Activated CD8-positive, alpha-beta T cell treated with anti-CD3 and anti-CD28 coated beads, Interleukin-2, amount 10 ng/mL, durations not matched to agents 7 days and 5 days (primary cell): ENCODE measurements at regions not wholly inside any gene's neighbourhood (a gene's known extent, or its start where the extent isn't known, plus 50 kb on each side); places are given as distances from the start of the nearest gene placed in this dataset.
"Not testable (repeated sequence)": the region's sequence is repeated elsewhere in the genome, so short reads cannot be mapped to it uniquely, and the experiment has no call there.

ENCODE experiments used
- ATAC-seq: fragments of 150-1000 bp; cut with Tn5 transposase; one replicate; pipeline ENCODE4 v1.10.0; 2021; ENCODE audit warnings: moderate library complexity
- CTCF ChIA-PET: fragments of 350-600 bp; sonication (Branson Sonifier 250); formaldehyde crosslinking; loops from one replicate; lab custom pipeline; 2021; ENCODE audit warnings: antibody characterized with exemption; lab: Charles Lee
- POLR2A ChIA-PET: fragments of 350-600 bp; sonication (Branson Sonifier 250); formaldehyde crosslinking; loops from one replicate; lab custom pipeline; 2021; ENCODE audit warnings: antibody characterized with exemption; lab: Charles Lee
- DNase-seq: peaks from one replicate; pipeline ENCODE4 v3.0.0-alpha.2; 2020
- H3K27ac Mint-ChIP-seq: one replicate; pipeline ENCODE4 v1.8.0; 2021; ENCODE audit warnings: mild to moderate bottlenecking, mixed read lengths
- H3K27me3 Mint-ChIP-seq: one replicate; pipeline ENCODE4 v1.8.0; 2021; ENCODE audit warnings: low read depth, mixed read lengths
- H3K36me3 Mint-ChIP-seq: one replicate; pipeline ENCODE4 v1.8.0; 2021; ENCODE audit warnings: low read depth, mixed read lengths
- H3K4me1 Mint-ChIP-seq: one replicate; pipeline ENCODE4 v1.8.0; 2021; ENCODE audit warnings: low read depth, mixed read lengths
- H3K4me3 Mint-ChIP-seq: one replicate; pipeline ENCODE4 v1.8.0; 2021; ENCODE audit warnings: mild to moderate bottlenecking, mixed read lengths
- H3K9me3 Mint-ChIP-seq: one replicate; pipeline ENCODE4 v1.8.0; 2022; ENCODE audit warnings: mixed read lengths; ENCODE audit not compliant: insufficient read depth

DNA sequence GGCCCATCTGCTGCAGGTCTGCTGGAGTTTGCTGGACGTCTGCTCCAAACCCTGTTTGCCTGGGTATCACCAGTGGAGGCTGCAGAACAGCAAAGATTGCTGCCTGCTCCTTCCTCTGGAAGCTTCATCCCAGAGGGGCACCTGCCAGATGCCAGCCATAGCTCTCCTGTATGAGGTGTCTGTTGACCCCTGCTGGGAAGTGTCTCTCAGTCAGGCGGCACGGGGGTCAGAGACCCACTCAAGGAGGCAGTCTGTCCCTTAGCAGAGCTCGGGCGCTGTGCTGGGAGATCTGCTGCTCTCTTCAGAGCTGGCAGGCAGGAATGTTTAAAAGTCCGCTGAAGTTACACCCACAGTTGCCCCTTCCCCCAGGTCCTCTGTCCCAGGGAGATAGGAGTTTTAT lies 671.2 kb downstream of the EFNA5 start:
- CTCF ChIA-PET, H3K36me3 Mint-ChIP-seq, H3K27ac Mint-ChIP-seq, ATAC-seq, DNase-seq, H3K4me1 Mint-ChIP-seq, H3K27me3 Mint-ChIP-seq, H3K9me3 Mint-ChIP-seq, H3K4me3 Mint-ChIP-seq: not testable (repeated sequence)
- POLR2A ChIA-PET, result interaction anchor here (0.7 kb wide), 1 partner anchor 12 kb away, joined by 3 read pairs; no protein-coding TSS in a partner anchor

DNA sequence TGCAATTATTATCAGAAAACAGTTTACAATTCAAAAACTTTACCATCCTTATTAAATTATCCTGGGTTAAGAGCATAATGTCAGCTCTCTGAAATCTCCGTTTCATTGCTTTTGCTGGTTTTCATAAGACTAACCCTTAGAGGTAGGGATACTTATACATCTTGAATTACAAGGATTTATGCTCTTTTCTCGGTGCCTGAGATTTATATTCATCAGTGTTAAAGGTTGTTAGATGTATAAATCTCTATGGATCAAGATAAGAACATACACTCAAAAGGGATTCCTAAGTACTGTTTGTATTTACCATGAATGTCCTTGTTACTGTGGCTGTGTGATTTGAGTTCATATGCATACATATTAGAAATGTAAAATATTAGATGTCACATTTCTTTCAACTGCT lies 684.7 kb downstream of the EFNA5 start:
- no peak for DNase-seq
- Mint-ChIP-seq H3K9me3 (no peaks in the 10 kb centered on the region), H3K36me3 (no peaks in the 10 kb centered on the region), H3K27ac (no peak overlapping the region), H3K4me1 (no peaks in the 10 kb centered on the region), H3K27me3 (no peaks in the 10 kb centered on the region), H3K4me3 (no peak overlapping the region)
- ChIA-PET POLR2A (no interaction called here), CTCF (no interaction called here)
- ATAC-seq, result no peak

DNA sequence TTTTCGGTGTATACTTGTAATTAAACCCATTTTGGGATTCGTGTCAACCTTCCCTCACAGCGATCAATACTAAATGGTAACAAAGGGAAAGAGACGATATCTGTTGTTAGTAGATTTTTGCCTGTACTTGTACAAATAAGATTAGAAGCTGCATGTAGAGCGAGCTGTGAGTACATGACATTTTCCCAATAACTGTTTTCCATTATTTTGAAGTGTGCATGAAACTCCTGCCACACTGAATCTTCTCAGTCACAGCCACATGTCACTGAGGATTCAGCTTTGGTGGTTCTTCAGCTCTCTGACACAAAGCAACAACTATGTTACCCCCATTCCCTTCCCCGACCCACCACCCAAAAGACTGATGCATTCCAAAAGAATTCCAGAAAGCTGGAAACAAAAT lies 685.6 kb downstream of the EFNA5 start:
- H3K4me3 Mint-ChIP-seq, result no peak overlapping the region
- H3K36me3 Mint-ChIP-seq, result no peaks in the 10 kb centered on the region
- ChIA-PET CTCF (no interaction called here), POLR2A (no interaction called here)
- no peak for ATAC-seq
- no peak overlapping the region for H3K27ac Mint-ChIP-seq
- no peaks in the 10 kb centered on the region for H3K27me3 Mint-ChIP-seq
- no peaks in the 10 kb centered on the region for H3K4me1 Mint-ChIP-seq
- no peaks in the 10 kb centered on the region for H3K9me3 Mint-ChIP-seq
- DNase-seq, result no peak

DNA sequence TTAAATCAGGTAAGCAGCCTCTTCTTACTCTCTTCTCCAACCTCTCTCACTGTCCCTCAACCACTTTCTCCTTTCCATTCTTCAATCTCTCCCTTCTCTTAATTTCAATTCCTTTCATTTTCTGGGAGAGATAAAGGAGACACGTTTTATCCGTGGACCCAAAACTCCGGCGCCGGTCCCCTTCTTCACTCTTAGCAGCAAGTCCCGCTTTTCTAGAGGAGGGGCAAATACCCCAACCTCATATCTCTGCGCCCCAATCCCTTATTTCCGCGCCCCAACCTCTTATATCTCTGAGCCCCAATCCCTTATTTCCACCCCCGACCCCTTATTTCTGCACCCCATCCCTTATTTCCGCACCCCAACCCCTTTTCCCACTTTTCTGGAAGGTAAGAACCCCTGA lies 691.6 kb downstream of the EFNA5 start:
- H3K27me3 Mint-ChIP-seq, H3K27ac Mint-ChIP-seq, H3K36me3 Mint-ChIP-seq, H3K9me3 Mint-ChIP-seq, ATAC-seq, H3K4me3 Mint-ChIP-seq, DNase-seq, H3K4me1 Mint-ChIP-seq, CTCF ChIA-PET, POLR2A ChIA-PET: not testable (repeated sequence)

DNA sequence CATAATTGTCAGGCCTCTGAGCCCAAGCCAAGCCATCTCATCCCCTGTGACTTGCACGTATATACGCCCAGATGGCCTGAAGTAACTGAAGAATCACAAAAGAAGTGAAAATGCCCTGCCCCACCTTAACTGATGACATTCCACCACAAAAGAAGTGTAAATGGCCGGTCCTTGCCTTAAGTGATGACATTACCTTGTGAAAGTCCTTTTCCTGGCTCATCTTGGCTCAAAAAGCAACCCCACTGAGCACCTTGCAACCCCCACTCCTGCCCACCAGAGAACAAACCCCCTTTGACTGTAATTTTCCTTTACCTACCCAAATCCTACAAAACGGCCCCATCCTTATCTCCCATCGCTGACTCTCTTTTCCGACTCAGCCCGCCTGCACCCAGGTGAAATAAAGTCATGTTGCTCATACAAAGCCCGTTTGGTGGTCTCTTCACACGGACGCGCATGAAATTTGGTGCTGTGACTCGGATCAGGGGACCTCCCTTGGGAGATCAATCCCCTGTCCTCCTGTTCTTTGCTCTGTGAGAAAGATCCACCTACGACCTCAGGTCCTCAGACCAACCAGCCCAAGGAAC lies 692.1 kb downstream of the EFNA5 start:
- H3K4me1 Mint-ChIP-seq, H3K9me3 Mint-ChIP-seq, H3K4me3 Mint-ChIP-seq, H3K36me3 Mint-ChIP-seq, ATAC-seq, H3K27ac Mint-ChIP-seq, H3K27me3 Mint-ChIP-seq, POLR2A ChIA-PET, DNase-seq, CTCF ChIA-PET: not testable (repeated sequence)

DNA sequence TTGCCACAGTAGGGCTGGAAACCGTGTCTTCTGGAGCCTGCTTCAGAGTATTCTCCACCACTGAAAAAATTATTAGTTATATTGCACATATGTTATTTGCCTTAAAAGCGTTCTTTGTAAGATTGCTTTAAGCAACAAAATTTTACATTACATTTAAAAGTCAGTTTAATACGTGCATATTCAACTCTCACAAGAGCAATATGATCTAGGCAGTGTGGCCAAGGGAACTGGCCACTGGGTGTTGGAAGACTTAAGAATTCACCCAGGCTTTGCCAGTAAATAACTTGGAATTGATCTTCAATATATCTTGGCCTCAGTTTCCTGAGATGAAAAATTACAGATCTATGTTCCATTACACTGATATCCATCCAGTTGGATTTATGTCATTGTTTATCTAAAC lies 694.4 kb downstream of the EFNA5 start:
- Mint-ChIP-seq H3K27me3 (no peaks in the 10 kb centered on the region), H3K4me1 (no peaks in the 10 kb centered on the region), H3K36me3 (no peaks in the 10 kb centered on the region), H3K9me3 (no peaks in the 10 kb centered on the region), H3K27ac (no peak overlapping the region), H3K4me3 (no peak overlapping the region)
- DNase-seq, result no peak
- ChIA-PET POLR2A (no interaction called here), CTCF (no interaction called here)
- ATAC-seq, result no peak

DNA sequence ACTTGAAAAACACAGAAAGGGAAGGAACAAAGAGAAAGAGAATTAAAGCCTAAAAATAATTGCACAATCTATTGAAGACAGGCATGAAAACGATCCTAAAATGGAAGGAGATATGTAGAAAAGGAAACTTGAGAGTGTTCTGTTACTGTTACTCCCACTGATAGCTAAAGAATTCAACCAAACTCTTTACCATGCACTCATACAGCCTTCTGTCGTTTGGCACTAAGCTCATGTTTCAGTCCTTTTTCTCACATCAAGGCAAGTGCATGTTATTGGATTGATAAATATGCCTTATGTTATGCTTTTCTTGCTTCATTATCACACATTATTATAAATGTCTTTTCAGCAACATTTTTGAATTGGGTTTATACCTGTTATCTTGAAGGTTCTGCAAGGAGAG lies 696.5 kb downstream of the EFNA5 start:
- Mint-ChIP-seq H3K27me3 (no peaks in the 10 kb centered on the region), H3K4me3 (no peak overlapping the region), H3K36me3 (no peaks in the 10 kb centered on the region), H3K27ac (no peak overlapping the region), H3K9me3 (no peaks in the 10 kb centered on the region), H3K4me1 (no peaks in the 10 kb centered on the region)
- CTCF ChIA-PET, result interaction anchor here (0.8 kb wide), 1 partner anchor 15 kb away, joined by 3 read pairs; no protein-coding TSS in a partner anchor
- POLR2A ChIA-PET, result no interaction called here
- DNase-seq (no peak), ATAC-seq (no peak)

DNA sequence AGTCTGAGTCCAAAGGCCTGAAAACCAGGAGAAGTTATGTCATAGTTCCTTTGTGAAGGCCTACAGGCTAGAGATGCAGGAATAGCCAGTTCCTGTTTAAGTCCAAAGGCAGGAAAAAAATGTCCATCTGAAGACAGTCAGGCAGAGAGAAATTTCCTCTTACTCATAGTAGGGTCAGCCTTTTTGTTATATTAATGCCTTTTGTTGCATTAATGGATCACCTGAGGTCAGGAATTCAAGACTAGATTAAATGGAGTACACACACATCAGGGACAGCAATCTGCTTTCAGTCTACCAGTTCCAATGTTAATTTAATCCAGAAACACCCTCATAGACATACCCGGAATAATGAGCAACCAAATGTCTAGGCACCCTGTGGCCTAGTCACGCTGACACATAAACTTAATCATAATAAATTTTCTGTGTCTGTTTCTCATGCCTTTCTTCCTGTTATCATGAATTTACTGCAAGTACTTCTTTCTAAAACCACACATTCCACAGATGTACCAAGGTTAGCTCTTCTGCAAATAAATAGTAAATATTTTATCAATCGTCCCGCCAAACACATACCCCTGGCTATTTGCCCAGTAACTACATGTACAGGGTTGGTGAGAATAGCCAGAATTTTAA lies 703.9 kb downstream of the EFNA5 start:
- DNase-seq, result no peak
- POLR2A ChIA-PET, result no interaction called here
- Mint-ChIP-seq H3K4me3 (no peak overlapping the region), H3K4me1 (no peaks in the 10 kb centered on the region), H3K27me3 (no peaks in the 10 kb centered on the region), H3K36me3 (no peaks in the 10 kb centered on the region), H3K27ac (no peak overlapping the region), H3K9me3 (no peaks in the 10 kb centered on the region)
- ATAC-seq, result no peak
- CTCF ChIA-PET, result no interaction called here

DNA sequence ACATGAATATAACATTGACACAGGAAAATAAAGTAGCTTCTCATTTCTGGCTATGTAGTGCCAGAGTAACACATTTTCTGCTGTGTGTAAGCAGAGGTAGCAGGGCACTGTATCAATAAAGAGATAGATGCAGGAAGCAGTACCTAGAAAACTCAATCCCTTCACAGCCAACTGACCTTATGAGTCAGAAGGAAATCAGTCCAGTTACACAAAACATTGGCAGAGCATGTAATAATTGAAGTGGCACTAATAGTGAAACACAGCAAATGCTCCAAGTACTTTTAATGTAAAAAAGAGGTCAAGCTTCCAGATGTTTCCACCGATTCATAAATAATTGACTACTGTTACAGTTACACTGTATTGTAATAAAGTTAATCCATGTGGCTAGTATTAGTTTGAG lies 706.6 kb downstream of the EFNA5 start:
- Mint-ChIP-seq H3K36me3 (no peaks in the 10 kb centered on the region), H3K27ac (no peak overlapping the region), H3K9me3 (no peaks in the 10 kb centered on the region), H3K4me3 (no peak overlapping the region), H3K4me1 (no peaks in the 10 kb centered on the region), H3K27me3 (no peaks in the 10 kb centered on the region)
- DNase-seq (no peak), ATAC-seq (no peak)
- ChIA-PET POLR2A (no interaction called here), CTCF (no interaction called here)

DNA sequence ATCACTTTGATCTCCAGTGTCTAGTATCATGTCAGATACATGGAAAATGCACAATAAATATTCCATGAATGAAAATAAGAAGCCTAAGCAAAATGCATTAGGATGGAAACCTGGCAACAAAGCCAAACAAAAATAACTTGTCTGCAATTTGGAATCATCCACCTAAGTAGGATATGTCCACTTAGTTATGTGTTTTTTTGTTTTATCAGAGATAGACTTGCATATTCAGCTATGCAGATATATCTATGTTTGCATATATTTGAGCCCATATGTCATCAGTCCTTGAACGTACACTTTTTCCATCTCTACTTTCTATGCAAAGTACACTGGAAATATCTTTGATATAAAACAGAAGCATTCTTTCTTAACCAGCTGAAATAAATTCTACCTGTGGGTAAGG lies 707.1 kb downstream of the EFNA5 start:
- Mint-ChIP-seq H3K27ac (no peak overlapping the region), H3K36me3 (no peaks in the 10 kb centered on the region), H3K4me3 (no peak overlapping the region), H3K9me3 (no peaks in the 10 kb centered on the region), H3K27me3 (no peaks in the 10 kb centered on the region), H3K4me1 (no peaks in the 10 kb centered on the region)
- CTCF ChIA-PET, result no interaction called here
- POLR2A ChIA-PET, result no interaction called here
- DNase-seq (no peak), ATAC-seq (no peak)

DNA sequence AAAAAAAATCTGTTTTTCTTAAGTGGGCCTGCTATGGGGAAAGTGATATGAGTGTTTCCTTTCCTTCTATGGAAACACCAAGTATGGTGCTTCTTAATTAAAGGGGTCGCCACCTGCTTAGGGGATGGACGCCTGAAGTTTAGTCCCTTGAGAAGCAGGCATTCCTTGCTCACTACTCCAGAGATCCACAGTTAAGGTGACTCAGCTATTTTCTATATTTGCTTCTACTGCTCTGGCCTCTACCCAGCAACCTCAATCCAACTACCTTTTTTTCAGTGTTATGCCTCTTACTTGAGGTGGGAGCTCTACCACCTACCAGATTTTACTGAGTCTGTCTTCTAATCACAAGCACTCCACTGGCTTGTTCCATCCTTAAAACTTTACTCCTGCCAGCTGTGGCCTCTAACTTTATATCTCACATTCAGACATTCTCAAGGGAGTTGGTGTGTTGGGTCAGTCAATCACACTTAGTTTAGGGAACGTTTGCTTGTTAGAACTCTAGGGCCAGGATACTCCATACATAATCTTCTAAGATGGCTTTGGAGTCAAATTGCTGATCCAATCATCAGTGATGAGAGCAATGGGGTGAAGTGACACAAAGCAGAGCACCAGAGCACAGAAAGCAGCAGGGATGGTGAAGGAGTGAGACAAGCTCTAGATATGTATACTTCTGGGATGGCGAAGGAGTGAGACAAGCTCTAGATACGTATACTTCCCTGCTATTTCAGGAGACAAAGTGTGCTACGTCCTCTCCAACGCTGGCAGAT lies 708.1 kb downstream of the EFNA5 start:
- ChIA-PET POLR2A (no interaction called here), CTCF (no interaction called here)
- Mint-ChIP-seq H3K36me3 (no peaks in the 10 kb centered on the region), H3K9me3 (no peaks in the 10 kb centered on the region), H3K27me3 (no peaks in the 10 kb centered on the region), H3K4me3 (no peak overlapping the region), H3K27ac (no peak overlapping the region), H3K4me1 (no peaks in the 10 kb centered on the region)
- no peak for DNase-seq
- ATAC-seq, result no peak

DNA sequence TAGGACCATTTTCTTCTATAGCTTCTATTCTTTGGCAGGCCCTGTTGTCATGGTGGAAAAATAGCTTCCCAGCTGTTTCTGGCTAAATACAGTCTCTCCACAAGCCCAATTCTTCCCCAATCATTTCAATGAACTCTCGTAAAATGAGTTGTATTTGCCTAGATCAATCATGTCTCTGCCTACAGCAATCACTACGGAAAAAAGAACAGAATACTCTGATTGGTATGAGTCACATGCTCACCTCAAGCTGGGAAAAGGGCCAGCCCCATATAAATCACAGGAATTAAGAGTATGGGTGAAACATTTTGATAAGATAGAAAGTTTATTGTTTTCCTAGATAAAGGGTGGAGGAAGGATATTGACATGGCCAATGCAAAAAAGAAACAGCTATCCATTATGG lies 711.4 kb downstream of the EFNA5 start:
- ATAC-seq, result no peak
- Mint-ChIP-seq H3K36me3 (no peaks in the 10 kb centered on the region), H3K27me3 (no peaks in the 10 kb centered on the region), H3K4me3 (no peak overlapping the region), H3K4me1 (no peaks in the 10 kb centered on the region), H3K27ac (no peak overlapping the region), H3K9me3 (peaks cover 4% of the 10 kb centered on the region)
- no peak for DNase-seq
- ChIA-PET POLR2A (interaction anchor here (0.6 kb wide), 1 partner anchor 347 kb away, joined by 3 read pairs; no protein-coding TSS in a partner anchor), CTCF (no interaction called here)
